Nephron (organoid): ENCODE measurements at regions not wholly inside any gene's neighbourhood (a gene's known extent, or its start where the extent isn't known, plus 50 kb on each side); places are given as distances from the start of the nearest gene placed in this dataset.
"Not testable (repeated sequence)": the region's sequence is repeated elsewhere in the genome, so short reads cannot be mapped to it uniquely, and the experiment has no call there.

ENCODE experiments used
- H3K27ac Mint-ChIP-seq, 3 experiments: 2 replicates each; pipeline ENCODE4 v1.8.0; 2020; ENCODE audit warnings: mixed read lengths in 3 of 3, mild to moderate bottlenecking in 2 of 3, moderate library complexity in 1 of 3
- H3K27me3 Mint-ChIP-seq: 2 replicates; pipeline ENCODE4 v1.8.0; 2021; ENCODE audit warnings: low read depth, mild to moderate bottlenecking, moderate library complexity, mixed read lengths
- H3K36me3 Mint-ChIP-seq: 2 replicates; pipeline ENCODE4 v1.8.0; 2020; ENCODE audit warnings: low read depth, mixed read lengths
- H3K4me1 Mint-ChIP-seq: 2 replicates; pipeline ENCODE4 v1.8.0; 2020; ENCODE audit warnings: mixed read lengths
- H3K4me3 Mint-ChIP-seq, 3 experiments: 2 replicates each; pipeline ENCODE4 v1.8.0; 2020; ENCODE audit warnings: mild to moderate bottlenecking in 3 of 3, mixed read lengths in 3 of 3, moderate library complexity in 2 of 3
- H3K9me3 Mint-ChIP-seq: 2 replicates; pipeline ENCODE4 v1.8.0; 2020; ENCODE audit warnings: mixed read lengths
- CTCF ChIP-seq, 3 experiments: fragments of 200-600 bp; sonication (generic); IDR thresholded peaks; one replicate each; pipeline ENCODE4 v1.5.0; 2021; ENCODE audit warnings: antibody characterized with exemption in 3 of 3; ENCODE audit not compliant: unreplicated experiment in 3 of 3

GRCh38 chr4:45475548-45475947, 648.3 kb downstream of the GABRG1 start:
- Mint-ChIP-seq H3K9me3 (peaks cover 7% of the 10 kb centered on the region), H3K4me1 (peaks cover 6% of the 10 kb centered on the region), H3K36me3 (no peaks in the 10 kb centered on the region), H3K27ac (no peak overlapping the region), H3K27me3 (no peaks in the 10 kb centered on the region), H3K4me3 (no peak overlapping the region)
- TF ChIP-seq CTCF (IDR thresholded peaks at IDR 0.05; ENCODE audit: unreplicated experiment in 3 of 3), result no peak

- Mint-ChIP-seq H3K4me1 (peaks cover 6% of the 10 kb centered on the region), H3K36me3 (no peaks in the 10 kb centered on the region), H3K27ac (no peak overlapping the region), H3K9me3 (peaks cover 7% of the 10 kb centered on the region), H3K4me3 (no peak overlapping the region), H3K27me3 (no peaks in the 10 kb centered on the region)
- TF ChIP-seq CTCF (IDR thresholded peaks at IDR 0.05; ENCODE audit: unreplicated experiment in 3 of 3), result no peak
Measured at GRCh38 chr4:45472490-45472889, 651.4 kb downstream of the GABRG1 start.

GRCh38 chr4:45471335-45471734, 652.5 kb downstream of the GABRG1 start:
- Mint-ChIP-seq H3K27me3 (no peaks in the 10 kb centered on the region), H3K4me1 (peaks cover 6% of the 10 kb centered on the region), H3K36me3 (no peaks in the 10 kb centered on the region), H3K4me3 (no peak overlapping the region), H3K27ac (no peak overlapping the region), H3K9me3 (peaks cover 4% of the 10 kb centered on the region)
- TF ChIP-seq CTCF (IDR thresholded peaks at IDR 0.05; ENCODE audit: unreplicated experiment in 3 of 3), result no peak

- Mint-ChIP-seq H3K27me3 (no peaks in the 10 kb centered on the region), H3K4me1 (no peaks in the 10 kb centered on the region), H3K27ac (no peak overlapping the region), H3K36me3 (no peaks in the 10 kb centered on the region), H3K4me3 (no peak overlapping the region), H3K9me3 (no peaks in the 10 kb centered on the region)
- TF ChIP-seq CTCF (IDR thresholded peaks at IDR 0.05; ENCODE audit: unreplicated experiment in 3 of 3), result no peak
Measured at GRCh38 chr4:45467157-45467556, 656.7 kb downstream of the GABRG1 start.

- not testable (repeated sequence) for H3K9me3 Mint-ChIP-seq, H3K27me3 Mint-ChIP-seq, H3K27ac Mint-ChIP-seq, H3K4me3 Mint-ChIP-seq, H3K36me3 Mint-ChIP-seq, H3K4me1 Mint-ChIP-seq
Measured at GRCh38 chr4:45460157-45460556, 663.7 kb downstream of the GABRG1 start.

GRCh38 chr4:45455217-45455616, 668.6 kb downstream of the GABRG1 start:
- Mint-ChIP-seq H3K27me3 (no peaks in the 10 kb centered on the region), H3K4me1 (no peaks in the 10 kb centered on the region), H3K36me3 (no peaks in the 10 kb centered on the region), H3K9me3 (no peaks in the 10 kb centered on the region), H3K4me3 (no peak overlapping the region), H3K27ac (no peak overlapping the region)
- no peak for TF ChIP-seq CTCF (IDR thresholded peaks at IDR 0.05; ENCODE audit: unreplicated experiment in 3 of 3)
